CD4-positive, alpha-beta T cell treated with Interleukin-10 for 1 hour (primary cell): ENCODE measurements at regions not wholly inside any gene's neighbourhood (a gene's known extent, or its start where the extent isn't known, plus 50 kb on each side); places are given as distances from the start of the nearest gene placed in this dataset.
"Not testable (repeated sequence)": the region's sequence is repeated elsewhere in the genome, so short reads cannot be mapped to it uniquely, and the experiment has no call there.

Experiments
- DNase-seq: peaks from one replicate; pipeline ENCODE4 v3.0.0-alpha.2; 2020

- no peak for DNase-seq
These were observed 163.3 kb upstream of the SPRY1 start for GRCh38 chr4:123233136-123233768.

- DNase-seq: no peak
These were observed 161.6 kb upstream of the SPRY1 start for GRCh38 chr4:123234955-123235354.

GRCh38 chr4:123235431-123235830 lies 161.2 kb upstream of the SPRY1 start:
- no peak for DNase-seq

GRCh38 chr4:123236606-123237005 lies 160.0 kb upstream of the SPRY1 start:
- no peak for DNase-seq

GRCh38 chr4:123240286-123240685 lies 156.3 kb upstream of the SPRY1 start:
- not testable (repeated sequence) for DNase-seq

GRCh38 chr4:123243220-123243619 lies 153.4 kb upstream of the SPRY1 start:
- DNase-seq: not testable (repeated sequence)

- DNase-seq: no peak
These were observed 152.5 kb upstream of the SPRY1 start for GRCh38 chr4:123244137-123244536.

GRCh38 chr4:123246085-123246484 lies 150.5 kb upstream of the SPRY1 start:
- DNase-seq: no peak

GRCh38 chr4:123248085-123248659 lies 148.4 kb upstream of the SPRY1 start:
- DNase-seq: no peak

- DNase-seq: no peak
These were observed 146.8 kb upstream of the SPRY1 start for GRCh38 chr4:123249821-123250220.

- no peak for DNase-seq
These were observed 145.8 kb upstream of the SPRY1 start for GRCh38 chr4:123250843-123251242.

GRCh38 chr4:123255971-123256370 lies 140.6 kb upstream of the SPRY1 start:
- DNase-seq: no peak

GRCh38 chr4:123256901-123257300 lies 139.7 kb upstream of the SPRY1 start:
- DNase-seq: no peak

GRCh38 chr4:123257591-123257990 lies 139.0 kb upstream of the SPRY1 start:
- DNase-seq: no peak

GRCh38 chr4:123259676-123260646 lies 136.6 kb upstream of the SPRY1 start:
- DNase-seq: no peak

- DNase-seq: no peak
These were observed 135.9 kb upstream of the SPRY1 start for GRCh38 chr4:123260653-123261052.

GRCh38 chr4:123262080-123262479 lies 134.5 kb upstream of the SPRY1 start:
- no peak for DNase-seq

- DNase-seq: no peak
These were observed 131.2 kb upstream of the SPRY1 start for GRCh38 chr4:123265443-123265842.

GRCh38 chr4:123266221-123266620 lies 130.4 kb upstream of the SPRY1 start:
- DNase-seq: no peak

- DNase-seq: no peak
These were observed 117.8 kb upstream of the SPRY1 start for GRCh38 chr4:123278755-123279154.

- DNase-seq: no peak
These were observed 113.2 kb upstream of the SPRY1 start for GRCh38 chr4:123283371-123283895.

- no peak for DNase-seq
These were observed 112.4 kb upstream of the SPRY1 start for GRCh38 chr4:123284168-123284567.

GRCh38 chr4:123286903-123287466 lies 109.6 kb upstream of the SPRY1 start:
- no peak for DNase-seq
